GM23338 (cell line): ENCODE measurements at regions not wholly inside any gene's neighbourhood (a gene's known extent, or its start where the extent isn't known, plus 50 kb on each side); places are given as distances from the start of the nearest gene placed in this dataset.

Experiments used
- ATAC-seq: fragments of 200-7000 bp; cut with Tn5 transposase; 3 replicates; pipeline ENCODE4 v1.9.1; 2020
- DNase-seq: peaks from one replicate; pipeline ENCODE4 v3.0.0-alpha.2; 2015; ENCODE audit warnings: low spot score
- H2AFZ ChIP-seq: fragments of 200-600 bp; sonication (generic); 2 replicates; pipeline ENCODE4 v1.8.0; 2016; ENCODE audit warnings: antibody characterized with exemption, mild to moderate bottlenecking, moderate library complexity
- H3F3A ChIP-seq: fragments of 200-600 bp; sonication (generic); replicated peaks from 2 replicates; pipeline ENCODE4 v1.8.0; 2017; ENCODE audit warnings: antibody characterized with exemption, mixed run types, low read depth
- H3K27ac ChIP-seq: fragments of 200-600 bp; sonication (generic); 2 replicates; pipeline ENCODE4 v1.6.1; 2016; ENCODE audit warnings: low read depth
- H3K27me3 ChIP-seq: fragments of 200-600 bp; sonication (generic); 2 replicates; pipeline ENCODE4 v1.8.0; 2016; ENCODE audit warnings: mild to moderate bottlenecking, mixed run types, moderate library complexity; ENCODE audit not compliant: insufficient read depth
- H3K36me3 ChIP-seq: fragments of 200-600 bp; sonication (generic); 2 replicates; pipeline ENCODE4 v1.8.0; 2016; ENCODE audit warnings: mild to moderate bottlenecking; ENCODE audit not compliant: insufficient read depth
- H3K4me1 ChIP-seq: fragments of 200-600 bp; sonication (generic); 2 replicates; pipeline ENCODE4 v1.8.0; 2016; ENCODE audit warnings: mild to moderate bottlenecking, moderate library complexity; ENCODE audit not compliant: insufficient read depth
- H3K4me2 ChIP-seq: fragments of 200-600 bp; sonication (generic); 2 replicates; pipeline ENCODE4 v1.7.1; 2017; ENCODE audit warnings: mixed run types
- H3K4me3 ChIP-seq: fragments of 200-600 bp; sonication (generic); 2 replicates; pipeline ENCODE4 v1.6.1; 2016; ENCODE audit warnings: mixed run types
- H3K79me2 ChIP-seq: fragments of 200-600 bp; sonication (generic); replicated peaks from 2 replicates; pipeline ENCODE4 v1.8.0; 2017; ENCODE audit warnings: mild to moderate bottlenecking; ENCODE audit not compliant: insufficient read depth
- H3K9me2 ChIP-seq: fragments of 200-600 bp; sonication (generic); 2 replicates; pipeline ENCODE4 v1.8.0; 2017; ENCODE audit not compliant: insufficient read depth
- H4K20me1 ChIP-seq: fragments of 200-600 bp; sonication (generic); replicated peaks from 2 replicates; pipeline ENCODE4 v1.8.0; 2017; ENCODE audit warnings: mild to moderate bottlenecking; ENCODE audit not compliant: insufficient read depth
- H3K27ac Mint-ChIP-seq: 2 replicates; pipeline ENCODE4 v1.8.0; 2020; ENCODE audit warnings: inconsistent platforms, mild to moderate bottlenecking, moderate library complexity, mixed read lengths
- H3K27me3 Mint-ChIP-seq: 3 replicates; pipeline ENCODE4 v1.8.0; 2022; ENCODE audit warnings: low read depth, mild to moderate bottlenecking, moderate library complexity, mixed read lengths, inconsistent platforms; ENCODE audit not compliant: insufficient read depth, poor library complexity
- H3K36me3 Mint-ChIP-seq: 3 replicates; pipeline ENCODE4 v1.8.0; 2021; ENCODE audit warnings: low read depth, mild to moderate bottlenecking, inconsistent platforms, moderate library complexity, mixed read lengths
- H3K4me1 Mint-ChIP-seq: 3 replicates; pipeline ENCODE4 v1.8.0; 2020; ENCODE audit warnings: mild to moderate bottlenecking, inconsistent platforms, mixed read lengths
- H3K4me3 Mint-ChIP-seq: 3 replicates; pipeline ENCODE4 v1.8.0; 2021; ENCODE audit warnings: moderate library complexity, mild to moderate bottlenecking, inconsistent platforms, mixed read lengths
- H3K9me3 Mint-ChIP-seq: 3 replicates; pipeline ENCODE4 v1.8.0; 2020; ENCODE audit warnings: moderate library complexity, mild to moderate bottlenecking, inconsistent platforms, mixed read lengths
- CREB1 ChIP-seq: fragments of 250-450 bp; sonication (Bioruptor Pico); IDR thresholded peaks from 2 replicates; pipeline ENCODE4 v1.5.0; 2020; ENCODE audit warnings: low read depth, mild to moderate bottlenecking, moderate library complexity
- CTCF ChIP-seq, 2 experiments: fragments of 200-600 bp in 1 of 2; sonication (generic) in 1 of 2; conservative IDR thresholded peaks; 2 replicates each; pipeline versions ENCODE4 v1.5.1 to v1.6.1; 2016 to 2017; ENCODE audit warnings: antibody characterized with exemption in 2 of 2, low read depth in 2 of 2, mild to moderate bottlenecking in 2 of 2, moderate library complexity in 1 of 2
- ETS1 ChIP-seq: IDR thresholded peaks from 2 replicates; pipeline ENCODE4 v1.6.1; 2016; ENCODE audit warnings: antibody characterized with exemption
- EZH2 ChIP-seq: fragments of 200-600 bp; sonication (generic); IDR thresholded peaks from one replicate; pipeline ENCODE4 v1.8.0; 2017; ENCODE audit warnings: antibody characterized with exemption, mild to moderate bottlenecking, low read depth; ENCODE audit not compliant: unreplicated experiment
- EZH2phosphoT487 ChIP-seq: fragments of 200-600 bp; sonication (generic); IDR thresholded peaks from one replicate; pipeline ENCODE4 v1.8.1; 2018; ENCODE audit warnings: antibody characterized with exemption; ENCODE audit not compliant: unreplicated experiment
- JUNB ChIP-seq: IDR thresholded peaks from one replicate; pipeline ENCODE4 v1.6.1; 2016; ENCODE audit warnings: antibody characterized with exemption; ENCODE audit not compliant: unreplicated experiment
- NANOG ChIP-seq: IDR thresholded peaks from 2 replicates; pipeline ENCODE4 v1.6.1; 2016; ENCODE audit warnings: antibody characterized with exemption, borderline replicate concordance
- POLR2AphosphoS5 ChIP-seq: IDR thresholded peaks from 2 replicates; pipeline ENCODE4 v1.6.1; 2016; ENCODE audit warnings: antibody characterized with exemption, low read depth
- REST ChIP-seq: IDR thresholded peaks from one replicate; pipeline ENCODE4 v1.6.1; 2018; ENCODE audit warnings: antibody characterized with exemption; ENCODE audit not compliant: unreplicated experiment
- STAT1 ChIP-seq: IDR thresholded peaks from one replicate; pipeline ENCODE4 v1.6.1; 2016; ENCODE audit warnings: antibody characterized with exemption; ENCODE audit not compliant: unreplicated experiment
- ZNF462 ChIP-seq: fragments of 250-450 bp; sonication (Bioruptor Pico); IDR thresholded peaks from 2 replicates; pipeline ENCODE4 v1.5.0; 2020; ENCODE audit warnings: mild to moderate bottlenecking, moderate library complexity

GRCh38 chr12:42794806-42795205 lies 205.3 kb upstream of the PRICKLE1 start (continued):
- no peak for TF ChIP-seq ZNF462 (CRISPR knock-in tag)

GRCh38 chr12:42793166-42793565 lies 203.6 kb upstream of the PRICKLE1 start:
- H3K36me3 Mint-ChIP-seq: no peaks in the 10 kb centered on the region
- Histone ChIP-seq H3K27me3 (no peaks in the 10 kb centered on the region), H3K4me2 (no peak overlapping the region), H3K4me3 (no peak overlapping the region), H2AFZ (no peak overlapping the region), H3K4me1 (no peaks in the 10 kb centered on the region), H3K27ac (no peak overlapping the region), H3K9me2 (no peaks in the 10 kb centered on the region), H3F3A (no peaks in the 10 kb centered on the region), H4K20me1 (no peaks in the 10 kb centered on the region), H3K79me2 (no peaks in the 10 kb centered on the region), H3K36me3 (no peaks in the 10 kb centered on the region)
- no peaks in the 10 kb centered on the region for H3K9me3 Mint-ChIP-seq
- H3K4me1 Mint-ChIP-seq: no peaks in the 10 kb centered on the region
- no peak for ATAC-seq
- peaks cover 2% of the 10 kb centered on the region for H3K27me3 Mint-ChIP-seq
- H3K27ac Mint-ChIP-seq: no peak overlapping the region
- no peak for DNase-seq
- no peak overlapping the region for H3K4me3 Mint-ChIP-seq
- TF ChIP-seq CREB1 (CRISPR knock-in tag) (no peak), STAT1 (no peak), REST (no peak), ETS1 (no peak), JUNB (no peak), NANOG (no peak), EZH2 (no peak), POLR2AphosphoS5 (no peak), EZH2phosphoT487 (no peak), CTCF (conservative IDR thresholded peaks at IDR 0.05; ENCODE audit: low read depth in 2 of 2) (no peak)
